ENCODE measurements at regions not wholly inside any gene's neighbourhood (a gene's known extent, or its start where the extent isn't known, plus 50 kb on each side); places are given as distances from the start of the nearest gene placed in this dataset.

- TF ChIP-seq CTCF (IDR thresholded peaks at IDR 0.05; ENCODE audit: low read depth, low read length, poor library complexity, severe bottlenecking) = no peak
- no peak for TF ChIP-seq EZH2phosphoT487 (IDR thresholded peaks at IDR 0.05; ENCODE audit: borderline replicate concordance, low read length)
These were observed 380.2 kb upstream of the ATP11B start for GRCh38 chr3:182413061-182413460.
